Inflammatory macrophage (primary cell): ENCODE measurements at regions not wholly inside any gene's neighbourhood (a gene's known extent, or its start where the extent isn't known, plus 50 kb on each side); places are given as distances from the start of the nearest gene placed in this dataset.

Source experiments
- DNase-seq, 2 donors: peaks; one replicate each; pipeline ENCODE4 v3.0.0-alpha.2; 2020 to 2022

GRCh38 chr6:2535506-2535905 lies 215.2 kb downstream of the MYLK4 start:
- no peak for DNase-seq

DNA sequence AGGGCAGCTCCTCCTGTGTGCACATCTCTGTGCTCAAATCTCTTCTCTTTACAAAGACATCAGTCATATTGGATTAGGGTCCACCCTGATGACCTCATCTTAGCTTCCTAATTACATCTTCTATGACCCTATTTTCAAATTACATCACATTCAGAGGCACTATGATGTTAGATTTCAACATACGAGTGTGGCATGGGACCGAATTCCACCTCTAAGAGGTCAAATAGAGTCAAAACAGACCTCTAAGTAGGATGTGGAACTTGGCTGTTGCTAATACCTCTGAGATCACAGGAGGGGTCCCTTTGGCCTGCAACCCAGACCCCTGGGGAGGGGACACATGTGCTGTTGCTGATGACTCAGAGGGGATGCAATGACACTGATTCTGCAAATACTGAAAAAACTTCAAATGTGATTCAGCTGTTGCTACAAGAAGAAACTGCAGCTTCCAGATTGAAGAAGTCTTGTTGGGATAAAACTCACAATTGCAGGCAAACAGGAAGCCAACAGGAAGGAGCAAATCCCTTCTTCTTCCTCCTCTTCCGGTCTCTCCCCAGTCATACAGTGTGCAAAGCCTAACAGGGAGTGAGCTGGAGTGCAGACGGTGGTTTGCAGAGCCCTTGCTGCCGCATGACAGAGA lies 216.2 kb downstream of the MYLK4 start:
- peak; percentile 53 to 54 for DNase-seq

DNA sequence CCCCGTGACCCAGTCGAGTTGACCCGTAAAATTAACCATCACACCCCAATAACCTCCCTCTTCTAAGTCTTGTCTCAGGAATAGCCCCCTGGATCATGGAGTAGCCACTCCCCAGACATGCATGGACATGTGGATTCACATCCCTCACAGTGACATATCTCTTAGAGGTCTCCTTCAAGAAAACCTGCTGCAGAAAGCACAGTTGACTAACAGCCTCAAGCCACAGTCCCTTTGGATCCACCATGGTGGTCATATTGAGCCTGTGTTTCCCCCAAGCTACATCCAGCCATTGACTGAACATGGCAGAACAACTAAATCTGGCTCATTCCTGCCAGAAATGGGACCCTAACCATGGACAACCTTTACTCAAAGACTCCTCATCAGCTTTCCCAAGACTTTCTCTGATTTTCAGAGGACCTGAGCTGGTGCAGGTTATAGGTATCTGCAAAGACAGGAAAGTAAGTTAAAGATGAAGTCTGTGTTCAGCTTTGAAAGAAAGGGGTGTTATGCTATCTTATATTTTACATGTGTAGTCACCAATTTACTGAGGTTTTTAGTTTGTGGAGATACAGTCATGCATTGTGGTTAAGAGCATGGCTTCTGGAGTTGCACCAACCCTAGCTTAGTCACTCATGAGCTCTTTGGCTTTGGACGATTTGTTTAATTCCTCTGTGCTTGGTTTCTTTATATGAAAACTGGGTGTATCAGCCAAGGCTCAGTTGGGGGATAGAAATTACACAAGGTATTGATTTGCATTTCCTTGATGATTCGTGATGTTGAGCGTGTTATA lies 219.1 kb downstream of the MYLK4 start:
- peak; percentile 65 to 67 for DNase-seq

GRCh38 chr6:2529211-2529719 lies 221.5 kb downstream of the MYLK4 start:
- no peak for DNase-seq

DNA sequence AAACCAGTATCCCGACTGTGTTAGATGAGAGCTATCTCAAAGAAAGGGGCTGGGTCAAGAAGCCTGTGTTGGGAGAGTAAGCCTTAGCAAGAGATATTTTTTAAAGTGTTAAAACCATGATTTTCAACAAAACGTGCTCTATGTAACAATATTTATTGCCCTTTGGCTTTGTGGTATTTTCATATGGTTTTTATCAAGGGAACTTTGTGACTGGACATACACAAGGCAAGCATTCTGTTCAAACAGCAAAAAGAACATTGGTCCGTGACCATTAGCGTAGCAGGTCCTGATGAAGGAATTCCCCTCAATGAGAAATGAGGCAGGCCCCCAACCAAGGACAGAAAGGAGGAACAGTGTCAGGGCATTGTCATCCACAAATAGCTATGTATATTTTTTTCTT lies 222.6 kb downstream of the MYLK4 start:
- no peak for DNase-seq

DNA sequence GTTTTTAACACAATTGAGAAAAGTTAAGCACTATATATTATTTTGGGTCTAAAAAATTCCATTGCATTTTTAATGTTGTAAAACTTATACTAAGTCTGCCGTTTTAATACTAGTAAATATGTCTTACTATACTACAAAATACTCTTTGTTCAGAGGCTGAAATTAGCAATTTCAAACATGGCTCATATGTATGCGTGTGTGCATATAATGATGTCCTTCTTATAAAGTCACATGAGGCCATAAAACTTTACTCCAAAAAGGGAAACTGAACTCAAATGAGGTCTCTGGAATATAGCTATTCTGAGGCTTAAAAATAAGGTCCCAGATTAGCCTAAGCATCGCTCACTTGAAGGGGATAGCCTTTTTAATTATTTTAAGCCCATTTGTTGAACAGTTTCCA lies 224.0 kb downstream of the MYLK4 start:
- no peak for DNase-seq

- no peak for DNase-seq
Observed at GRCh38 chr6:2524090-2524489, 226.6 kb downstream of the MYLK4 start.

- no peak for DNase-seq
Observed at GRCh38 chr6:2523061-2523460, 227.7 kb downstream of the MYLK4 start.

DNA sequence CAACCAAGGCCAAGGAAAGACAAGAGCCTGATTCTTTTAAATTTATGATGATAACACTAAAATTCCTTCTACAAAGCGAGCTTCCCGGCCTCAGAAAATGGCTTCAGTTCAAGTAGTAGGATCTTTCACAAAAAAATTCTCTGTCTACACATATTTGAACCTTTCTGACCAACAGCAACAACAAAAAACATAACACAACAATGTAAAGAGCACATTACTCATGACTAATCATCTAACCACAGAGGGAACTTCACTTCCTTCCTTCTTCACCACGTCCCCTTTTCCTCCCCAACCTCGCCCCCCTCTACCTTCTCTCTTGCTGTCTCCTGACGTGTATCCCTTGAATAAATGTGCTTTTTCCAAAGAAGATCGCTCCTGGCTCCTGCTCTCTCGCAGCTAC lies 228.2 kb downstream of the MYLK4 start:
- DNase-seq, result peak; percentile 40 to 56

DNA sequence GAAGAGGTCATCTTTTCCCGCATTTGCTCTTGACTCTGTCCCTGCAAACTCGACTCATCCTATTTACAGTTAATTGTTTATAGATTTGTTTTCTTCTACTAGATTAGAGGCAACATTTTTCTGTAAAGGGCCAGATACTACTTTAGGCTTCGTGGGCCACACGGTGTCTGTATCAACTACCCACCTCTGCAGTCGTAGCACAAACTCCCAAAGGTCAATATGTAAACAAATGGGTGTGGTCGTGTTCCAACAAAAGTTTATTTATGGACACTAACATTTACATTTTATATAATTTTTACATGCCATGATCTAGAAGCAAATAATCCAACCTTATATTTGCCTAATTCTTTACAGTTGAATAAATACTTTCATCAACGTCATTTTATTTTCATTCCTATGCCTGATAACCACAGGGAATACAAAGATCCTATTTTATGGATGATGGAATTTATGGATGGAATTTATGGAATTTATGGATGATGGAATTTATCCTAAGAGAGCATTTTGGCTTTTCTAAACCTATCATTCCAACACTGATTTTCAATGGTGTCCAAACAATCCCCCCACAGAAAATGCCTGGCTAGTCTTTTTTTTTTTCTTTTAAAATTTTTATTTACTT lies 232.8 kb downstream of the MYLK4 start:
- no peak for DNase-seq

- no peak for DNase-seq
Observed at GRCh38 chr6:2517401-2517800, 233.3 kb downstream of the MYLK4 start.

- no peak for DNase-seq
Observed at GRCh38 chr6:2516059-2516458, 234.7 kb downstream of the MYLK4 start.

DNA sequence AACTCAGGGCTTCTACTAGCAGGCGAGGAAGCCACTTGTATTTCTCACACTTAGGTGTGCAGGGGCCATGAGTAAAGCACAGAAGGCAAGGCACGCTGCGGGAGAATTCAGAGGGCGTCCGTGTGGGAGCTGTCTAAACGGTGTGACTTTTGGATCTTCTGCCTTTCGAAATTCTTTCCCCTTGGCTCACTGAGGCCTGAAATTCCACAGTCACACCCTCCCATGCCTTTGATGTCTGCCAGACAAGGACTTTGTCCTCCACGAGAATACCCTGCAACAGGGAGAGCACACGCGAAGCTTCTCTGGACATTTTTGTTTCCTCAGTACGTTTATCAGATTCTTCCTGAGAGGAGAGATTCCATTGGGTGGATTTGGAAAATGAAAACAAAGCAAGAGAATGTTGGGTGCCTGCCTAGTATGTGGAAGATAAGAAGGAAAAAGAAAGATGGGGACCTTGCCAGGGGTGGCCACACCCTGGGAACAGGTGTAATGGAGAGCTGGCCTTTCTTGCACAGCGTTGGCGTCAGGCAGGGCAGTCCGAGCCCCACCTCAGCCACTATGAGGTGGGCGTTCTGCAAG lies 235.7 kb downstream of the MYLK4 start:
- DNase-seq, result no peak

GRCh38 chr6:2512802-2513201 lies 237.9 kb downstream of the MYLK4 start:
- no peak for DNase-seq

GRCh38 chr6:2510316-2510715 lies 240.4 kb downstream of the MYLK4 start:
- no peak for DNase-seq

DNA sequence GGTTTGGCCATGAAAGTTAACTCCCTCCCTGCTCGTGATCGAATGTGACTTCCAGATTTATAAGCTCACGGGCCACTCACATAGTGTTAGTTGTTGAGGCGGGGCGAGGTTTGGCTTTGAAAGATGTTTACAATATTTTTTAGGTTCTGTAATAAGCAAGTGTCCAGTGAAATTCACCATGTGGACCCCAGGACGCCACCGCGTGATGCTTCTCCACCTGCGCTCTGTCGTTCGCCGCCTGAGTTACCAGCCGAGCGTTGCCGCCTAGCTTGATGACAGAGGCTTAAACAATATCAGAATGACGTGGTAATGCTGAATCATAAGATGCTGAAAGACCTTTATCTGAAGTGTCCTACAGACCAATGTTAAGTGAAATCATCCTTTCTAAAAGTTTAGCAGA lies 241.0 kb downstream of the MYLK4 start:
- DNase-seq, result no peak

DNA sequence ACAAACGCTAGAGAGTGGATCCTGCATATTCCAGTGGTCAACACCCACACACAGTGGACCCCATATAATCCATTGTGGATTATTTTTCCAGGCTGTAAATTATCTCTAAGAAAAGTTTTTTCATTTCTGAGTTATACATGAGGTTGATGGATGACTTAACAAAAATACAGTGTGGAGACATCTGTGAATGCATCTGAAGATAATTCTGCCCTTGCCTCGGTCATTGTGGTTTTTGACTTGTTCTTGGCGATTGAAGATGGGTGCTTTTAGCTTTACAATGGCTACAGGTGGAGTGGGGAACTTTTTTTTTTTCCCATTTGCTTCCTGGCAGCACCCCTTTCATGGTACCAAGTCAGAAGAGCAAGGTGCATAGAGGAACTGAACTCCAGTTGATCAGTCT lies 242.7 kb downstream of the MYLK4 start:
- DNase-seq, result no peak

DNA sequence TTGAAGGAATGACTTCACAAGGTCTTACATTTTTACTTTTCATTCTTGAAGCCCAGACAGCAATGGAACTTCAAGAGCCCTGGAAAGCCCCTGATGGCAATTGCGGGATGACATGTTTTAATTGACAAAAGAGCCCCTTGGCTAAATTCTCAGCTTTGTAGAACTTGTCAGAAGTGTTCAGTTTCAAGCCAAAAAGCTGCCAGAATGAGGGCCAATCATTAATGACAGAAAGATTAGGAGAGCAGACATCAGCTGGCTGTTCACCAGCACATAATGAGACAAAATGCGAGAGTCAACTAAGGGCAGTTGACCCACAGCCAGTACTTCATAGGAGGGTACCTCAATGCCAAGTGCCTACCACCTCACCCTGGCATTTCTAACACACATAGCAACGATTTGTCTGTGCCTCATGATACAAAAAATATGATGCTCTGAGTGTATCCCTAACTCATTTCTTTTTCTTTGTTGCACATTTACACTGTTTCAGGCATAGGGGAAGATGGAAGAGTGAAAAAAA lies 243.1 kb downstream of the MYLK4 start:
- DNase-seq, result no peak

- DNase-seq, result no peak
Observed at GRCh38 chr6:2507016-2507415, 243.7 kb downstream of the MYLK4 start.

GRCh38 chr6:2505624-2506023 lies 245.1 kb downstream of the MYLK4 start:
- peak in 1 of 2 donors; percentile 3 for DNase-seq

GRCh38 chr6:2504495-2505064 lies 246.1 kb downstream of the MYLK4 start:
- no peak for DNase-seq

GRCh38 chr6:2503816-2504494 lies 246.8 kb downstream of the MYLK4 start:
- DNase-seq, result peak in 1 of 2 donors; percentile 21
